H1 (cell line): ENCODE measurements at regions not wholly inside any gene's neighbourhood (a gene's known extent, or its start where the extent isn't known, plus 50 kb on each side); places are given as distances from the start of the nearest gene placed in this dataset.

Experiments used
- CTCF ChIA-PET: fragments of 300-600 bp; sonication (Branson Sonifier 250); formaldehyde crosslinking; loops from one replicate; lab custom pipeline; 2021; ENCODE audit not compliant: partially characterized antibody; lab: Charles Lee
- POLR2A ChIA-PET: fragments of 300-600 bp; sonication (Branson Sonifier 250); formaldehyde crosslinking; loops from one replicate; lab custom pipeline; 2021; ENCODE audit warnings: inconsistent platforms; ENCODE audit not compliant: partially characterized antibody; lab: Charles Lee
- DNase-seq, 2 experiments: peaks; one replicate each; pipeline versions ENCODE4 v3.0.0 to v3.0.0-alpha.2; 2010 to 2022; ENCODE audit warnings: low spot score in 2 of 2, low read depth in 1 of 2, mixed read lengths in 1 of 2
- FAIRE-seq: peaks from 2 replicates; lab custom pipeline; 2011; peaks lifted over from hg19 to GRCh38; lab: Jason Lieb, UNC
- H2AFZ ChIP-seq: 2 replicates; pipeline ENCODE4 v1.8.1; 2012; ENCODE audit warnings: low read length, inconsistent platforms
- H2AK5ac ChIP-seq: 2 replicates; pipeline ENCODE4 v1.6.1; 2013; ENCODE audit warnings: low read depth, low read length
- H2BK120ac ChIP-seq: replicated peaks from 2 replicates; pipeline ENCODE3; 2013; ENCODE audit warnings: low read depth, low read length, inconsistent platforms
- H2BK12ac ChIP-seq: 2 replicates; pipeline ENCODE4 v1.6.1; 2013; ENCODE audit warnings: low read depth, low read length
- H2BK15ac ChIP-seq: 2 replicates; pipeline ENCODE4 v1.6.1; 2013; ENCODE audit warnings: low read length
- H2BK20ac ChIP-seq: 2 replicates; pipeline ENCODE4 v1.6.1; 2013; ENCODE audit warnings: low read length
- H2BK5ac ChIP-seq: 2 replicates; pipeline ENCODE4 v1.6.1; 2013; ENCODE audit warnings: low read depth, low read length
- H3K14ac ChIP-seq: 2 replicates; pipeline ENCODE4 v1.6.1; 2013; ENCODE audit warnings: inconsistent platforms; ENCODE audit not compliant: insufficient read length
- H3K18ac ChIP-seq: 2 replicates; pipeline ENCODE4 v1.6.1; 2013; ENCODE audit warnings: low read length; ENCODE audit errors: extremely low read depth
- H3K23ac ChIP-seq: 2 replicates; pipeline ENCODE4 v1.6.1; 2013; ENCODE audit warnings: inconsistent platforms; ENCODE audit not compliant: insufficient read length
- H3K23me2 ChIP-seq: 2 replicates; pipeline ENCODE4 v1.6.1; 2013; ENCODE audit warnings: low read depth, low read length
- H3K27ac ChIP-seq: 2 replicates; pipeline ENCODE4 v1.6.1; 2011; ENCODE audit warnings: low read depth, low read length, inconsistent platforms
- H3K27me3 ChIP-seq, 4 experiments: replicated peaks in 1 of 4; 1 replicate in 1 of 4; 2 replicates in 3 of 4; pipeline versions ENCODE4 v1.6.1 to v1.8.1; 2011 to 2013; ENCODE audit warnings: low read length in 3 of 4, mild to moderate bottlenecking in 3 of 4, inconsistent platforms in 2 of 4, mixed read lengths in 2 of 4, moderate library complexity in 1 of 4; ENCODE audit not compliant: control insufficient read depth in 3 of 4, insufficient read depth in 3 of 4; ENCODE audit errors: extremely low read depth in 1 of 4
- H3K36me3 ChIP-seq, 4 experiments: 2 replicates each; pipeline versions ENCODE4 v1.6.1 to v1.8.1; 2011 to 2013; ENCODE audit warnings: mild to moderate bottlenecking in 4 of 4, low read length in 3 of 4, moderate library complexity in 2 of 4, control low read depth in 1 of 4, inconsistent platforms in 1 of 4; ENCODE audit not compliant: insufficient read depth in 4 of 4, control insufficient read depth in 2 of 4
- H3K4ac ChIP-seq: replicated peaks from 2 replicates; pipeline ENCODE3; 2013; ENCODE audit warnings: low read length, low read depth, mixed read lengths, inconsistent platforms; ENCODE audit not compliant: insufficient read length
- H3K4me1 ChIP-seq, 4 experiments: replicated peaks in 1 of 4; 1 replicate in 1 of 4; 2 replicates in 3 of 4; pipeline versions ENCODE4 v1.6.1 to v1.8.1; 2011 to 2013; ENCODE audit warnings: low read length in 3 of 4, inconsistent platforms in 2 of 4, mixed read lengths in 1 of 4; ENCODE audit not compliant: insufficient read depth in 4 of 4, control insufficient read depth in 3 of 4
- H3K4me2 ChIP-seq, 2 experiments: 2 replicates each; pipeline versions ENCODE4 v1.6.1 to v1.8.1; 2011 to 2013; ENCODE audit warnings: low read depth in 2 of 2, low read length in 2 of 2, control low read depth in 1 of 2, inconsistent platforms in 1 of 2, mild to moderate bottlenecking in 1 of 2; ENCODE audit not compliant: insufficient read depth in 1 of 2
- H3K4me3 ChIP-seq, 4 experiments: fragments of 200-600, 300-600 bp in 1 of 4; sonication (generic), shearing (Covaris generic), sonication (Bioruptor Twin) in 1 of 4; 2 replicates each; pipeline versions ENCODE4 v1.5.1 to v1.8.1; 2011 to 2016; ENCODE audit warnings: low read length in 4 of 4, low read depth in 3 of 4, control low read depth in 2 of 4, inconsistent platforms in 2 of 4, mild to moderate bottlenecking in 2 of 4, mixed read lengths in 1 of 4, moderate library complexity in 1 of 4; ENCODE audit not compliant: insufficient read depth in 2 of 4; ENCODE audit errors: extremely low read depth in 1 of 4
- H3K56ac ChIP-seq: replicated peaks from 2 replicates; pipeline ENCODE3; 2013; ENCODE audit warnings: low read depth, mild to moderate bottlenecking, mixed read lengths, low read length, inconsistent platforms; ENCODE audit not compliant: insufficient read length
- H3K79me1 ChIP-seq: 2 replicates; pipeline ENCODE4 v1.6.1; 2013; ENCODE audit warnings: low read depth, low read length, control low read depth
- H3K79me2 ChIP-seq, 2 experiments: 2 replicates each; pipeline versions ENCODE4 v1.6.1 to v1.8.1; 2012 to 2013; ENCODE audit warnings: low read length in 2 of 2, mild to moderate bottlenecking in 2 of 2, inconsistent platforms in 1 of 2; ENCODE audit not compliant: insufficient read depth in 2 of 2, control insufficient read depth in 1 of 2
- H3K9ac ChIP-seq, 4 experiments: replicated peaks in 1 of 4; 1 replicate in 1 of 4; 2 replicates in 3 of 4; pipeline versions ENCODE4 v1.6.1 to v1.8.1; 2011 to 2013; ENCODE audit warnings: low read depth in 3 of 4, low read length in 3 of 4, control low read depth in 2 of 4, mild to moderate bottlenecking in 2 of 4, moderate library complexity in 2 of 4, inconsistent platforms in 1 of 4; ENCODE audit errors: extremely low read depth in 1 of 4
- H3K9me3 ChIP-seq, 2 experiments: 2 replicates each; pipeline versions ENCODE4 v1.6.1 to v1.8.1; 2012 to 2013; ENCODE audit warnings: mild to moderate bottlenecking in 2 of 2, moderate library complexity in 2 of 2, control low read depth in 1 of 2, inconsistent platforms in 1 of 2, low read depth in 1 of 2, low read length in 1 of 2, mixed read lengths in 1 of 2; ENCODE audit not compliant: insufficient read depth in 2 of 2
- H4K20me1 ChIP-seq, 2 experiments: replicated peaks in 1 of 2; 2 replicates each; pipeline versions ENCODE3 to v1.8.1; 2011 to 2013; ENCODE audit warnings: inconsistent platforms in 2 of 2, low read length in 2 of 2, mild to moderate bottlenecking in 1 of 2; ENCODE audit not compliant: insufficient read depth in 2 of 2, control insufficient read depth in 1 of 2
- H4K5ac ChIP-seq: 2 replicates; pipeline ENCODE4 v1.6.1; 2013; ENCODE audit warnings: low read length, low read depth, mixed read lengths, inconsistent platforms; ENCODE audit not compliant: insufficient read length
- H4K8ac ChIP-seq: 2 replicates; pipeline ENCODE4 v1.8.0; 2013; ENCODE audit warnings: mild to moderate bottlenecking, moderate library complexity, low read length, inconsistent platforms; ENCODE audit not compliant: insufficient read depth; ENCODE audit errors: extremely low read depth
- H4K91ac ChIP-seq: replicated peaks from 2 replicates; pipeline ENCODE3; 2013; ENCODE audit warnings: low read length, mixed read lengths, inconsistent platforms; ENCODE audit not compliant: insufficient read length
- BRCA1 ChIP-seq: IDR thresholded peaks from 2 replicates; pipeline ENCODE4 v1.6.1; 2012; ENCODE audit warnings: low read depth, low read length, improper control_type of control experiment
- EZH2 ChIP-seq: fragments of 200-600 bp; sonication (generic); IDR thresholded peaks from 2 replicates; pipeline ENCODE4 v1.7.1; 2012; ENCODE audit warnings: low read depth, mild to moderate bottlenecking, moderate library complexity, low read length, inconsistent platforms; ENCODE audit not compliant: severe bottlenecking
- KDM5A ChIP-seq: fragments of 200-600 bp; IDR thresholded peaks from 2 replicates; pipeline ENCODE4 v1.7.1; 2012; ENCODE audit warnings: mild to moderate bottlenecking, low read length, inconsistent platforms, mixed read lengths
- SIRT6 ChIP-seq: IDR thresholded peaks from one replicate; pipeline ENCODE4 v1.7.1; 2012; ENCODE audit warnings: low read length, inconsistent platforms
- WGBS, 2 experiments: shearing (Covaris generic) in 1 of 2; methylation state at CpG; one replicate each; pipeline versions ENCODE4 v1.1.6 to v1.1.7; 2013 to 2015; ENCODE audit warnings: low lambda C conversion rate in 2 of 2, mixed read lengths in 2 of 2, inconsistent platforms in 1 of 2, low coverage in 1 of 2, missing lambda C conversion rate in 1 of 2; ENCODE audit not compliant: insufficient replicate concordance in 2 of 2, insufficient coverage in 1 of 2, insufficient read length in 1 of 2; ENCODE audit errors: extremely low coverage in 1 of 2, missing lambda C conversion rate in 1 of 2; 5-methylcytosine and 5-hydroxymethylcytosine counted together

- no peak overlapping the region for H4K91ac ChIP-seq
- no peak overlapping the region for H3K9ac ChIP-seq
- H2BK12ac ChIP-seq = no peak overlapping the region
- H3K4me2 ChIP-seq = no peak overlapping the region
- H3K56ac ChIP-seq = no peak overlapping the region
- 90% methylated on average over 2 of the region's 2 CpGs; no CpG with 5 or more reads in 1 of the 2 experiments for WGBS, 2 experiments
- H3K27me3 ChIP-seq = no peaks in the 10 kb centered on the region
- no peak overlapping the region for H4K8ac ChIP-seq
- no peak for FAIRE-seq
- H3K14ac ChIP-seq = no peak overlapping the region
- H2BK20ac ChIP-seq = no peak overlapping the region
- no peak for DNase-seq
- H3K18ac ChIP-seq = no peak overlapping the region
- no peaks in the 10 kb centered on the region for H3K79me2 ChIP-seq
- H3K4ac ChIP-seq = no peak overlapping the region
- H2AFZ ChIP-seq = no peak overlapping the region
- no peak overlapping the region for H2BK5ac ChIP-seq
- POLR2A ChIA-PET = no interaction called here
- no peak overlapping the region for H2AK5ac ChIP-seq
- H4K20me1 ChIP-seq = no peaks in the 10 kb centered on the region
- no peak overlapping the region for H3K23ac ChIP-seq
- no peak overlapping the region for H2BK120ac ChIP-seq
- CTCF ChIA-PET = interaction anchor here (0.7 to 1.7 kb wide), 11 partner anchors 15 to 150 kb away, joined by 3 to 7 read pairs (median 3); no protein-coding TSS in a partner anchor
- H3K36me3 ChIP-seq = no peaks in the 10 kb centered on the region
- H3K79me1 ChIP-seq = no peaks in the 10 kb centered on the region
- TF ChIP-seq EZH2 (no peak), BRCA1 (no peak), SIRT6 (no peak), KDM5A (no peak)
- TF ChIP-seq, all 59 proteins: peak for 0
- Histone ChIP-seq H3K27ac (no peak overlapping the region), H3K9me3 (no peaks in the 10 kb centered on the region), H3K23me2 (no peaks in the 10 kb centered on the region), H3K4me3 (no peak overlapping the region), H2BK15ac (no peak overlapping the region), H4K5ac (no peak overlapping the region), H3K4me1 (peaks cover 0 to 7% (median 3%) of the 10 kb centered on the region in 4 experiments; a peak in 5 of 7 replicates)
These were observed 167.8 kb downstream of the KATNIP start for GRCh38 chr16:27717726-27718125.
